ENCODE measurements at regions not wholly inside any gene's neighbourhood (a gene's known extent, or its start where the extent isn't known, plus 50 kb on each side); places are given as distances from the start of the nearest gene placed in this dataset.
"Not testable (repeated sequence)": the region's sequence is repeated elsewhere in the genome, so short reads cannot be mapped to it uniquely, and the experiment has no call there.

- Histone ChIP-seq H3K9me3 (ENCODE audit: control insufficient read depth, insufficient read depth, low read length) (no peaks in the 10 kb centered on the region), H3K36me3 (ENCODE audit: control insufficient read depth, insufficient read depth, low read length) (no peaks in the 10 kb centered on the region), H3K4me1 (ENCODE audit: control insufficient read depth, insufficient read depth, low read length) (peaks cover 9% of the 10 kb centered on the region), H3K4me3 (ENCODE audit: low read depth, low read length) (no peak overlapping the region), H3K9ac (ENCODE audit: low read depth, low read length) (no peak overlapping the region), H3K27me3 (ENCODE audit: control insufficient read depth, insufficient read depth, low read length) (no peaks in the 10 kb centered on the region)
These were observed 602.1 kb downstream of the VGLL3 start for GRCh38 chr3:86388820-86389219.

GRCh38 chr3:86382556-86382955 lies 608.4 kb downstream of the VGLL3 start:
- Histone ChIP-seq H3K9ac (ENCODE audit: low read depth, low read length) (no peak overlapping the region), H3K9me3 (ENCODE audit: control insufficient read depth, insufficient read depth, low read length) (no peaks in the 10 kb centered on the region), H3K4me1 (ENCODE audit: control insufficient read depth, insufficient read depth, low read length) (peaks cover 20% of the 10 kb centered on the region), H3K36me3 (ENCODE audit: control insufficient read depth, insufficient read depth, low read length) (no peaks in the 10 kb centered on the region), H3K27me3 (ENCODE audit: control insufficient read depth, insufficient read depth, low read length) (peaks cover 6% of the 10 kb centered on the region), H3K4me3 (ENCODE audit: low read depth, low read length) (no peak overlapping the region)

- Histone ChIP-seq H3K9ac (ENCODE audit: low read depth, low read length) (no peak overlapping the region), H3K36me3 (ENCODE audit: control insufficient read depth, insufficient read depth, low read length) (no peaks in the 10 kb centered on the region), H3K4me3 (ENCODE audit: low read depth, low read length) (no peak overlapping the region)
These were observed 609.7 kb downstream of the VGLL3 start for GRCh38 chr3:86381247-86381646.

GRCh38 chr3:86379280-86379679 lies 611.7 kb downstream of the VGLL3 start:
- Histone ChIP-seq H3K9me3 (ENCODE audit: control insufficient read depth, insufficient read depth, low read length) (no peaks in the 10 kb centered on the region), H3K9ac (ENCODE audit: low read depth, low read length) (no peak overlapping the region), H3K4me1 (ENCODE audit: control insufficient read depth, insufficient read depth, low read length) (peaks cover 14% of the 10 kb centered on the region), H3K27me3 (ENCODE audit: control insufficient read depth, insufficient read depth, low read length) (peaks cover 6% of the 10 kb centered on the region), H3K36me3 (ENCODE audit: control insufficient read depth, insufficient read depth, low read length) (no peaks in the 10 kb centered on the region), H3K4me3 (ENCODE audit: low read depth, low read length) (no peak overlapping the region)

More at GRCh38 chr3:86381247-86381646, 609.7 kb downstream of the VGLL3 start:
- Histone ChIP-seq H3K9me3 (ENCODE audit: control insufficient read depth, insufficient read depth, low read length) (no peaks in the 10 kb centered on the region), H3K27me3 (ENCODE audit: control insufficient read depth, insufficient read depth, low read length) (peaks cover 6% of the 10 kb centered on the region), H3K4me1 (ENCODE audit: control insufficient read depth, insufficient read depth, low read length) (peaks cover 15% of the 10 kb centered on the region)

- no peaks in the 10 kb centered on the region for H3K9me3 ChIP-seq (ENCODE audit: control insufficient read depth, insufficient read depth, low read length)
- H3K4me1 ChIP-seq (ENCODE audit: control insufficient read depth, insufficient read depth, low read length): peaks cover 14% of the 10 kb centered on the region
- H3K27me3 ChIP-seq (ENCODE audit: control insufficient read depth, insufficient read depth, low read length): peaks cover 6% of the 10 kb centered on the region
- H3K36me3 ChIP-seq (ENCODE audit: control insufficient read depth, insufficient read depth, low read length): no peaks in the 10 kb centered on the region
- H3K9ac ChIP-seq (ENCODE audit: low read depth, low read length): no peak overlapping the region
- no peak overlapping the region for H3K4me3 ChIP-seq (ENCODE audit: low read depth, low read length)
These were observed 612.1 kb downstream of the VGLL3 start for GRCh38 chr3:86378829-86379228.

- not testable (repeated sequence) for H3K4me3 ChIP-seq (ENCODE audit: low read depth, low read length); H3K4me1 ChIP-seq (ENCODE audit: control insufficient read depth, insufficient read depth, low read length); H3K9ac ChIP-seq (ENCODE audit: low read depth, low read length); H3K36me3 ChIP-seq (ENCODE audit: control insufficient read depth, insufficient read depth, low read length); H3K27me3 ChIP-seq (ENCODE audit: control insufficient read depth, insufficient read depth, low read length); H3K9me3 ChIP-seq (ENCODE audit: control insufficient read depth, insufficient read depth, low read length)
These were observed 655.4 kb downstream of the VGLL3 start for GRCh38 chr3:86335566-86335965.

- no peaks in the 10 kb centered on the region for H3K27me3 ChIP-seq (ENCODE audit: control insufficient read depth, insufficient read depth, low read length)
- no peaks in the 10 kb centered on the region for H3K9me3 ChIP-seq (ENCODE audit: control insufficient read depth, insufficient read depth, low read length)
- H3K4me1 ChIP-seq (ENCODE audit: control insufficient read depth, insufficient read depth, low read length): no peaks in the 10 kb centered on the region
- no peak overlapping the region for H3K9ac ChIP-seq (ENCODE audit: low read depth, low read length)
- no peaks in the 10 kb centered on the region for H3K36me3 ChIP-seq (ENCODE audit: control insufficient read depth, insufficient read depth, low read length)
- H3K4me3 ChIP-seq (ENCODE audit: low read depth, low read length): no peak overlapping the region
These were observed 657.3 kb downstream of the VGLL3 start for GRCh38 chr3:86333636-86334035.

GRCh38 chr3:86303935-86304334 lies 687.0 kb downstream of the VGLL3 start:
- H3K9me3 ChIP-seq (ENCODE audit: control insufficient read depth, insufficient read depth, low read length): no peaks in the 10 kb centered on the region
- no peaks in the 10 kb centered on the region for H3K27me3 ChIP-seq (ENCODE audit: control insufficient read depth, insufficient read depth, low read length)
- H3K4me3 ChIP-seq (ENCODE audit: low read depth, low read length): no peak overlapping the region
- H3K9ac ChIP-seq (ENCODE audit: low read depth, low read length): no peak overlapping the region
- H3K36me3 ChIP-seq (ENCODE audit: control insufficient read depth, insufficient read depth, low read length): no peaks in the 10 kb centered on the region
- no peaks in the 10 kb centered on the region for H3K4me1 ChIP-seq (ENCODE audit: control insufficient read depth, insufficient read depth, low read length)

GRCh38 chr3:86282106-86282787 lies 708.7 kb downstream of the VGLL3 start:
- H3K9me3 ChIP-seq (ENCODE audit: control insufficient read depth, insufficient read depth, low read length): no peaks in the 10 kb centered on the region
- no peaks in the 10 kb centered on the region for H3K36me3 ChIP-seq (ENCODE audit: control insufficient read depth, insufficient read depth, low read length)
- no peaks in the 10 kb centered on the region for H3K4me1 ChIP-seq (ENCODE audit: control insufficient read depth, insufficient read depth, low read length)

GRCh38 chr3:86269364-86270155 lies 721.4 kb downstream of the VGLL3 start:
- H3K9ac ChIP-seq (ENCODE audit: low read depth, low read length): no peak overlapping the region
- no peaks in the 10 kb centered on the region for H3K36me3 ChIP-seq (ENCODE audit: control insufficient read depth, insufficient read depth, low read length)
- no peaks in the 10 kb centered on the region for H3K9me3 ChIP-seq (ENCODE audit: control insufficient read depth, insufficient read depth, low read length)
- no peaks in the 10 kb centered on the region for H3K4me1 ChIP-seq (ENCODE audit: control insufficient read depth, insufficient read depth, low read length)
- H3K27me3 ChIP-seq (ENCODE audit: control insufficient read depth, insufficient read depth, low read length): no peaks in the 10 kb centered on the region
- H3K4me3 ChIP-seq (ENCODE audit: low read depth, low read length): no peak overlapping the region

More at GRCh38 chr3:86282106-86282787, 708.7 kb downstream of the VGLL3 start:
- Histone ChIP-seq H3K9ac (ENCODE audit: low read depth, low read length) (no peak overlapping the region), H3K4me3 (ENCODE audit: low read depth, low read length) (no peak overlapping the region), H3K27me3 (ENCODE audit: control insufficient read depth, insufficient read depth, low read length) (no peaks in the 10 kb centered on the region)

- Histone ChIP-seq H3K27me3 (ENCODE audit: control insufficient read depth, insufficient read depth, low read length) (no peaks in the 10 kb centered on the region), H3K36me3 (ENCODE audit: control insufficient read depth, insufficient read depth, low read length) (no peaks in the 10 kb centered on the region), H3K4me3 (ENCODE audit: low read depth, low read length) (no peak overlapping the region), H3K9ac (ENCODE audit: low read depth, low read length) (no peak overlapping the region), H3K9me3 (ENCODE audit: control insufficient read depth, insufficient read depth, low read length) (no peaks in the 10 kb centered on the region), H3K4me1 (ENCODE audit: control insufficient read depth, insufficient read depth, low read length) (no peaks in the 10 kb centered on the region)
These were observed 732.9 kb downstream of the VGLL3 start for GRCh38 chr3:86257955-86258641.

All from iPS-15b (cell line).